HL-60 (cell line): ENCODE measurements at regions not wholly inside any gene's neighbourhood (a gene's known extent, or its start where the extent isn't known, plus 50 kb on each side); places are given as distances from the start of the nearest gene placed in this dataset.

Source experiments
- GABPA ChIP-seq: IDR thresholded peaks from 2 replicates; pipeline ENCODE4 v1.6.1; 2012; ENCODE audit warnings: low read depth
- POLR2AphosphoS5 ChIP-seq: IDR thresholded peaks from 2 replicates; pipeline ENCODE4 v1.6.1; 2012; ENCODE audit warnings: low read depth
- REST ChIP-seq: IDR thresholded peaks from 2 replicates; pipeline ENCODE4 v1.6.1; 2012; ENCODE audit warnings: low read depth; ENCODE audit not compliant: insufficient replicate concordance
- SPI1 ChIP-seq: IDR thresholded peaks from 2 replicates; pipeline ENCODE4 v1.6.1; 2012; ENCODE audit warnings: low read depth, mild to moderate bottlenecking, borderline replicate concordance
- TF ChIP-seq, protein P1 (sequence below): IDR thresholded peaks from one replicate; pipeline ENCODE4 v1.5.1; 2011; ENCODE audit warnings: low read length, control low read depth, inconsistent platforms; ENCODE audit not compliant: insufficient read depth

- TF ChIP-seq, protein P1, sequence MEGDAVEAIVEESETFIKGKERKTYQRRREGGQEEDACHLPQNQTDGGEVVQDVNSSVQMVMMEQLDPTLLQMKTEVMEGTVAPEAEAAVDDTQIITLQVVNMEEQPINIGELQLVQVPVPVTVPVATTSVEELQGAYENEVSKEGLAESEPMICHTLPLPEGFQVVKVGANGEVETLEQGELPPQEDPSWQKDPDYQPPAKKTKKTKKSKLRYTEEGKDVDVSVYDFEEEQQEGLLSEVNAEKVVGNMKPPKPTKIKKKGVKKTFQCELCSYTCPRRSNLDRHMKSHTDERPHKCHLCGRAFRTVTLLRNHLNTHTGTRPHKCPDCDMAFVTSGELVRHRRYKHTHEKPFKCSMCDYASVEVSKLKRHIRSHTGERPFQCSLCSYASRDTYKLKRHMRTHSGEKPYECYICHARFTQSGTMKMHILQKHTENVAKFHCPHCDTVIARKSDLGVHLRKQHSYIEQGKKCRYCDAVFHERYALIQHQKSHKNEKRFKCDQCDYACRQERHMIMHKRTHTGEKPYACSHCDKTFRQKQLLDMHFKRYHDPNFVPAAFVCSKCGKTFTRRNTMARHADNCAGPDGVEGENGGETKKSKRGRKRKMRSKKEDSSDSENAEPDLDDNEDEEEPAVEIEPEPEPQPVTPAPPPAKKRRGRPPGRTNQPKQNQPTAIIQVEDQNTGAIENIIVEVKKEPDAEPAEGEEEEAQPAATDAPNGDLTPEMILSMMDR, result no peak
- TF ChIP-seq SPI1 (no peak), GABPA (no peak), REST (no peak), POLR2AphosphoS5 (no peak)
These were observed 585.0 kb upstream of the CHAC2 start for GRCh38 chr2:53182601-53183000.
